GM21576 (cell line): ENCODE measurements at regions not wholly inside any gene's neighbourhood (a gene's known extent, or its start where the extent isn't known, plus 50 kb on each side); places are given as distances from the start of the nearest gene placed in this dataset.
"Not testable (repeated sequence)": the region's sequence is repeated elsewhere in the genome, so short reads cannot be mapped to it uniquely, and the experiment has no call there.

Experiments
- ATAC-seq: cut with Tn5 transposase; IDR thresholded peaks from one replicate; pipeline ENCODE4 v1.9.1; 2021; ENCODE audit warnings: mild to moderate bottlenecking, moderate library complexity; ENCODE audit not compliant: unreplicated experiment

DNA sequence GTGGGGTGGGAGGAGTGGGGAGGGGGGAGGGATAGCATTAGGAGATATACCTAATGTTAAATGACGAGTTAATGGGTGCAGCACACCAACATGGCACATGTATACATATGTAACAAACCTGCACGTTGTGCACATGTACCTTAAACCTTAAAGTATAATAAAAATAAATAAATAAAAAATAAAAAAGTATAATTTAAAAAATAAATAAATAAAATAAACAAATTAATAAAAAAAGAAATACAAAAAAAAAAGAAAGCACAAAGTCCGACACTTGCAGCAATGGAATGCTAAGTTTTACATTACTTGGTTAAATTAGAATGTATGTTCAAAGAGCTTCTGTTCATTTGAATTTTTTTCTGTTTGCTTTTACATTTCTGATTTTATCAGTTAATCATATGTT is 236.5 kb upstream of the POGK start:
- not testable (repeated sequence) for ATAC-seq

DNA sequence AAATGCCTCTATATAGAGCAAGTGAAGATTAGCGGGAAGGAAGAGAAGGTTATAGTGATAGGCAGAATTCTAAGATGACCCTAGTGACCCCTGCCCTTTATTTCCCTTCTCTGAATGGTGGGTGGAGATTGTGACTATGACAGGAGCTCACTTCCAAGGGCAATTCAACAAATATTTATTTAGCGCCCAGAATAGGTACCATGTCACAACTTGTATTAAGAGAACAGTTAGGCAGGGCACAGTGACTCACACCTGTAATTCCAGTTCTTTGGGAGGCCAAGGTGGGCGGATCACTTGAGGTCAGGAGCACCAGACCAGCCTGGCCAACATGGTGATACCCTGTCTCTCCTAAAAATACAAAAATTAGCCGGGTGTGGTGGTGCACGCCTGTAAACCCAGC is 236.0 kb upstream of the POGK start:
- ATAC-seq: no peak

DNA sequence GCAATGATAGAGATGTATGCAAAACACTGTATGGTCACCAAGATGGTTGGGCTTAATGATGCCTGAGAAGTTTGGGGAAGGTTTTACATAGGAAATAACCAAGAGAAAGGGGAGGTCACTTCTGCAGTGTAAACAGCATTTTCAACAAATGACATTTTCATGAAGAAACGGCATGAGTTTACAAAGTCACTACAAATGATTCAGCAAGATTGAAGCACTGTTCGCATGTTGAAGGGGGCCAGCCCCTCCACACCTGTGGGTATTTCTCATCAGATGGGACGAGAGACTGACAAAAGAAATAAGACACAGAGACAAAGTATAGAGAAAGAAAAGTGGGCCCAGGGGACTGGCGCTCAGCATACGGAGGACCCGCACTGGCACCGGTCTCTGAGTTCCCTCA is 234.1 kb upstream of the POGK start:
- ATAC-seq: no peak

DNA sequence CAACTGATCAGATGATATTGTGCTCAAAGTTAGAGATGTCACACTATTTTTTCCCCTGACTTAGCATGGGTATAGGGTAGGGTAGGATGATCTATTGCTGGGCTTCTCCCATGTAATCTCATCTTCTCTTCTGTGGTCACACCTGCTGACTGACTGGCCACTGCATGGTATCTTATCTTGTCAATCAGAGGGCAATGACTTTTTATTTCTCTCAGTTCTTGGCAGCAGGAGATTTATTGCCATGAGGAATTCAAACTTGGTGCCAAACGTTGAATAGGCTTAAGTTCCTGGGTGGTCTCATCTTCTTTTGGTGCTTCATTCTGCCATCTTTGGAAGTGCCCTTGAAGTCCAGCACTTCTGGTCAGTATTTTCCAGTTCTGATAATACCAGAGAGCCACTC is 226.4 kb upstream of the POGK start:
- no peak for ATAC-seq

GRCh38 chr1:166616206-166616605 is 223.1 kb upstream of the POGK start:
- no peak for ATAC-seq

DNA sequence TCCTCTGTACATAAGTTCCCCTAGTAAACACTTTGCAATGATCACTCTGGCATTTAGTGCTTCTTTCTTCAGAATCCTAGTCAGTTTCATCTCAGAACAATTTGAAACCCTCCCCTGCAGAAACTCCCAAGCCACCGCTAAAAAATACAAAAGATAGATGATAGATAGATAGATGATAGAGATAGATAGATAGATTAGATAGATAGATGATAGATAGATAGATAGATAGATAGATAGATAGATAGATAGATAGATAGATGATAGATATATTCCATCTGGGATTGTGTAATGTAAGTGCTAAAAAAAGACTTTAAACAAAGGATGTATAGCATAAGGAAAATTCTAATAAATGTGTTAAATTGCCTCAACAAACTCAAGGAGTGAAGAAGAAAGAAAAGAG is 212.6 kb upstream of the POGK start:
- ATAC-seq: no peak

DNA sequence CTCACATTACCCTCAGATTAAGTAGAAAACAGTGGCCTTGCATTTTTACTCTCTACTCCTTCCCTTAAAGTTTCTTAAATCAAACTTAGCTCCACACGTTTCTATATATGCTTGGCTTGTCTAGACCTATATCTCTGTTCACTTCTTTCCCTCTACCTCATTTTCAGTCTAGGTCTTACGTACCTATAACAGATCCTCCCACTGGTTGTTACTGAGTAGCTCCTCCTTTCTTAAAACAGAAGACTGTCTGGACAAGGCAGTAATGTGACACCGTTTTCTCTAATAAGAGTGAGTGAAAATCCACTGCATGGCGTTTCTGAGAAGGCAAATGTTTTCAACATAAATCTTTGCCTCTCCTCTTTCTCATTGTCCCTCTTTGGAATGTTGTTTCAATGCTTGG is 211.7 kb upstream of the POGK start:
- ATAC-seq: no peak

DNA sequence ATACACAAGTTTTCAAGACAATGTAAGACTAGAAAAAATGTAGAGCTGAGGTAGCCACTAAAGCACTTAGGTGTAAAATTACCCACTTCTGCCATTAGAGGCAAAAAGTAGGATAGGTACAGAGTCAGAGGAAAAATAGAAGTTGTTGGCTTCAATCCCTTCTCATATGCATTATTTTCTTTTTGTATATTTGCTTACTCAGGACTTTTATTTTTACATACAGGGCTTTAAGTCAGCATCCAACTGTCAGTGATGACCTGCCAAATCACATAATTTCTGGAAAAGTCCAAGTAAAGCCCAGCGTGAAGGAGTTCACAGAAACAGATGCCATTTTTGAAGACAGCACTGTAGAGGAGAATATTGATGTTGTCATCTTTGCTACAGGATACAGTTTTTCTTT is 211.0 kb upstream of the POGK start:
- ATAC-seq: no peak

GRCh38 chr1:166629946-166630345 is 209.3 kb upstream of the POGK start:
- ATAC-seq: no peak

GRCh38 chr1:166630369-166630768 is 208.9 kb upstream of the POGK start:
- ATAC-seq: no peak

GRCh38 chr1:166638137-166638536 is 201.1 kb upstream of the POGK start:
- no peak for ATAC-seq

DNA sequence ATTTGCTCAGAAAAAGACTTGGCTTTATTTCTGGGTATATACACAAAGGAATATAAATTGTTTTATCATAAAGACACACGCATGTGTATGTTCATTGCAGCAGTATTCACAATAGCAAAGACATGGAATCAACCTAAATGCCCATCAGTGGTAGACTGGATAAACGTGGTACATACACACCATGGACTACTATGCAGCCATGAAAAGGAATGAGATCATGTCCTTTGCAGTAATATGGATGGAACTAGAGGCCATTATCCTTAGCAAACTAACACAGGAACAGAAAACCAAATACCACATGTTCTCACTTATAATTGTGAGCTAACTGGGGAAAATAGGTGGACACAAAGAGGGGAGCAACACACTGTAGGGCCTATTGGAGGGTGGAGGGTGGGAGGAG is 182.0 kb upstream of the POGK start:
- not testable (repeated sequence) for ATAC-seq

DNA sequence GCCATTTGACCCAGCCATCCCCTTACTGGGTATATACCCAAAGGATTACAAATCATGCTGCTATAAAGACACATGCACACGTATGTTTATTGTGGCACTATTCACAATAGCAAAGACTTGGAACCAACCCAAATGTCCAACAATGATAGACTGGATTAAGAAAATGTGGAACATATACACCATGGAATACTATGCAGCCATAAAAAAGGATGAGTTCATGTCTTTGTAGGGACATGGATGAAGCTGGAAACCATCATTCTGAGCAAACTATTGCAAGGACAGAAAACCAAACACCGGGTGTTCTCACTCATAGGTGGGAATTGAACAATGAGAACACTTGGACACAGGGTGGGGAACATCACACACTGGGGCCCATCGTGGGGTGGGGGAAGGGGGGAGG is 172.5 kb upstream of the POGK start:
- not testable (repeated sequence) for ATAC-seq

GRCh38 chr1:166667600-166667999 is 171.7 kb upstream of the POGK start:
- not testable (repeated sequence) for ATAC-seq

GRCh38 chr1:166671627-166672026 is 167.6 kb upstream of the POGK start:
- ATAC-seq: no peak

- no peak for ATAC-seq
These were observed 165.6 kb upstream of the POGK start for GRCh38 chr1:166673722-166674121.

- ATAC-seq: no peak
These were observed 164.1 kb upstream of the POGK start for GRCh38 chr1:166675213-166675612.

GRCh38 chr1:166676981-166677380 is 162.3 kb upstream of the POGK start:
- ATAC-seq: no peak

GRCh38 chr1:166679369-166679768 is 159.9 kb upstream of the POGK start:
- ATAC-seq: no peak

DNA sequence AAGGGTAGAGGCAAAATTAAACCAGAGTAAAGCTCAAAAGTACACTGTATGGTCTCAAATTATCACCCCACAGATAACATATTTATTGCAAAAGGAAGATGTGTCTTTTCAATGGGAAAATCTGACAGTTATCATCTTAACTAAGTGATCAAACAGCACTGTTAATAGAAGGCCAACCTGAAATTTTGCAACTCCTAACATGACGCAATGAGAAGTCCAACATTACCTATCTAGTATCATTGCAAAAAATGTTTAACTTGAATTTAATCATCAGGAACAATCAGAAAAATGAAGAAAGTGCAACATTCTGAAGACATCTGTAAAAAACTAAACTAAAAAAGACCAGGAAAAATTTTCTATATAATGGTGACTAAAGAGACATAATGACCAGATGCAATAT is 156.7 kb upstream of the POGK start:
- no peak for ATAC-seq

DNA sequence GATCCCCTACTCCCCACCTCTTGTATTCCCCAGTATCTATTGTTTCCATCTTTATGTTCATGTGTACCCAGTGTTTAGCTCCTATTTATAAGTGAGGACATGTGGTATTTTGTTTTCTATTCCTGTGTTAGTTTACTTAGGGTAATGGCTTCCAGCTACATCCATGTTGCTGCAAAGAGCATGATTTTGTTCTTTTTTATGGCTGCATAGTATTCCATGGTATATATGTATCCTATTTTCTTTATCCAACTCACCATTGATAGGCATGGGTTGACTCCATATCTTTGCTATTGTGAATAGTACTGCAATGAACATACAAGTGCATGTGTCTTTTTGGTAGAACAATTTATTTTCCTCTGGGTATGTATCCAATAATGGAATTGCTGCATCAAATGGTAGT is 154.6 kb upstream of the POGK start:
- not testable (repeated sequence) for ATAC-seq

DNA sequence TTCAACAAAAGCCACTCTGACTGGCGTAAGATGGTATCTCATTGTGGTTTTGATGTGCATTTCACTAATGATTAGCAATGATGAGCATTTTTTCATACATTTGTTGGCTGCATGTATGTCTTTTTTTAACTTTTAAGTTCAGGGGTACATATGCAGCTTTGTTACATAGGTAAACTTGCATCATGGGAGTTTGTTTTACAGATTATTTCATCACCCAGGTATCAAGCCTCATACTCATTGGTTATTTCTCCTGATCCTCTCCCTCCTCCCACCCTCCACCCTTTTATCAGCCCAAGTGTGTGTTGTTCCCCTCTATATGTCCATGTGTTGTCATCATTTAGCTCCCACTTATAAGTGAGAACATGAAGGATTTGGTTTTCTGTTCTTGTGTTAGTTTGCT is 154.1 kb upstream of the POGK start:
- no peak for ATAC-seq

GRCh38 chr1:166685891-166686290 is 153.4 kb upstream of the POGK start:
- ATAC-seq: not testable (repeated sequence)

DNA sequence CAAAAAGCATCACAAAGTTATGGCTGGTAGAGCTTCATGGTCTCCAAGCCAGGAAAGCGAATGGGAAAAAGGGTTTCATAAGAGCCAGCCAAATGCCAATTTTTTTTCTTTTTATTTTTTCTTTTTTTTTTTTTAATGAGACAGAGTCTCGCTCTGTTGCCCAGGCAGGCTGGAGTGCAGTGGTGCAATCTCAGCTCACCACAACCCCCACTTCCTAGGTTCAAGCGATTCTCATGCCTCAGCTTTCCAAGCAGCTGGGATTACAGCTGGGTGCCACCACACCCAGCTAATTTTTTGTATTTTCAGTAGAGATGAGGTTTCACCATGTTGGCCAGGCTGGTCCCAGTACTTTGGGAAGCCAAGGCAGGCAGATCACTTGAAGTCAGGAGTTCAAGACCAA is 148.7 kb upstream of the POGK start:
- not testable (repeated sequence) for ATAC-seq
